MCF 10A (cell line): ENCODE measurements at regions not wholly inside any gene's neighbourhood (a gene's known extent, or its start where the extent isn't known, plus 50 kb on each side); places are given as distances from the start of the nearest gene placed in this dataset.

Source experiments
- BruUV-seq: library from RNA; stranded (reverse); fragments of 400-500 nt; replicated peaks from 2 replicates; lab custom pipeline; 2021; lab: Mats Ljungman, UMichigan
- CTCF ChIA-PET: fragments of 300-600 bp; sonication (Branson Sonifier 250); formaldehyde crosslinking; extraction: SDS; loops from one replicate; lab custom pipeline; 2021; ENCODE audit warnings: antibody characterized with exemption, inconsistent platforms; lab: Yijun Ruan, JAX
- POLR2A ChIA-PET: fragments of 300-600, 350-650 bp; sonication (Branson Sonifier 250); formaldehyde crosslinking; extraction: SDS; loops from one replicate; lab custom pipeline; 2020; ENCODE audit warnings: antibody characterized with exemption, inconsistent platforms; lab: Yijun Ruan, JAX
- DNase-seq: peaks from one replicate; pipeline ENCODE4 v3.0.0-alpha.2; 2018; ENCODE audit not compliant: unreplicated experiment
- H3K27ac Mint-ChIP-seq: one replicate; pipeline ENCODE4 v1.8.0; 2022; ENCODE audit warnings: mild to moderate bottlenecking, low read depth, mixed read lengths; ENCODE audit not compliant: unreplicated experiment
- H3K27me3 Mint-ChIP-seq: one replicate; pipeline ENCODE4 v1.8.0; 2022; ENCODE audit warnings: mixed read lengths; ENCODE audit not compliant: insufficient read depth, unreplicated experiment
- H3K36me3 Mint-ChIP-seq: one replicate; pipeline ENCODE4 v1.8.0; 2022; ENCODE audit warnings: mild to moderate bottlenecking, moderate library complexity, mixed read lengths; ENCODE audit not compliant: insufficient read depth, unreplicated experiment
- H3K4me1 Mint-ChIP-seq: one replicate; pipeline ENCODE4 v1.8.0; 2022; ENCODE audit warnings: mixed read lengths; ENCODE audit not compliant: insufficient read depth, unreplicated experiment
- H3K4me3 Mint-ChIP-seq: one replicate; pipeline ENCODE4 v1.8.0; 2022; ENCODE audit warnings: mild to moderate bottlenecking, moderate library complexity, mixed read lengths; ENCODE audit not compliant: unreplicated experiment
- H3K9me3 Mint-ChIP-seq: one replicate; pipeline ENCODE4 v1.8.0; 2022; ENCODE audit warnings: mixed read lengths; ENCODE audit not compliant: unreplicated experiment
- intact Hi-C: fragments of 100-400 bp; cut with micrococcal nuclease; formaldehyde crosslinking; loops from 2 replicates; pipeline ENCODE4 v1.14.1; 2022
- TF ChIP-seq, protein P1 (sequence below): fragments of 200-600 bp; IDR thresholded peaks from one replicate; pipeline ENCODE4 v1.8.0; 2022; ENCODE audit warnings: antibody characterized with exemption, mild to moderate bottlenecking; ENCODE audit not compliant: unreplicated experiment

DNA sequence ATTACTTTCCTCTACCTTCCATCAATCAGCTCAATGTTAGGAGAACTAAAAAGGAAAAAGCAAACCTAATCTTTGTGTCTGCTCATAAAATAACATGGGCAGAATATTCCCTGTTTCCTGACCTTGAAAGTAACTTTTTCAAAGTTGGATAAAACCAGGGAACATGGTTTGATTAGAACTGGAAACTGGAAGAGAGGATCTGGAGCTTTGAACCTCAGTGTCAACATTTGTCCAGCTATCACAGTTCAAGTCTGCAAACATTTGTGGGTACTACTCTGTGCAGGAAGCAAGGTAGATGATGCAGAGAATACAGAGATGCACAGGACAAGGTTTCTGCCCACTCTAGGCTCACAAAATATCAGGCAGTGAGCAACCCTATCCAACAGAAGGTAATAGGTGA, 86.4 kb upstream of the TAB3 start:
- Mint-ChIP-seq H3K27ac (no peak overlapping the region), H3K4me3 (no peak overlapping the region), H3K27me3 (peaks cover 35% of the 10 kb centered on the region), H3K9me3 (no peaks in the 10 kb centered on the region), H3K4me1 (peaks cover 6% of the 10 kb centered on the region), H3K36me3 (no peaks in the 10 kb centered on the region)
- CTCF ChIA-PET: interaction anchor here (0.6 to 1.6 kb wide), 4 partner anchors 24 to 62 kb away, joined by 3 to 4 read pairs (median 3); no protein-coding TSS in a partner anchor
- intact Hi-C loops: no loop called here
- POLR2A ChIA-PET: no interaction called here
- BruUV-seq: no TSS peak
- TF ChIP-seq, protein P1, sequence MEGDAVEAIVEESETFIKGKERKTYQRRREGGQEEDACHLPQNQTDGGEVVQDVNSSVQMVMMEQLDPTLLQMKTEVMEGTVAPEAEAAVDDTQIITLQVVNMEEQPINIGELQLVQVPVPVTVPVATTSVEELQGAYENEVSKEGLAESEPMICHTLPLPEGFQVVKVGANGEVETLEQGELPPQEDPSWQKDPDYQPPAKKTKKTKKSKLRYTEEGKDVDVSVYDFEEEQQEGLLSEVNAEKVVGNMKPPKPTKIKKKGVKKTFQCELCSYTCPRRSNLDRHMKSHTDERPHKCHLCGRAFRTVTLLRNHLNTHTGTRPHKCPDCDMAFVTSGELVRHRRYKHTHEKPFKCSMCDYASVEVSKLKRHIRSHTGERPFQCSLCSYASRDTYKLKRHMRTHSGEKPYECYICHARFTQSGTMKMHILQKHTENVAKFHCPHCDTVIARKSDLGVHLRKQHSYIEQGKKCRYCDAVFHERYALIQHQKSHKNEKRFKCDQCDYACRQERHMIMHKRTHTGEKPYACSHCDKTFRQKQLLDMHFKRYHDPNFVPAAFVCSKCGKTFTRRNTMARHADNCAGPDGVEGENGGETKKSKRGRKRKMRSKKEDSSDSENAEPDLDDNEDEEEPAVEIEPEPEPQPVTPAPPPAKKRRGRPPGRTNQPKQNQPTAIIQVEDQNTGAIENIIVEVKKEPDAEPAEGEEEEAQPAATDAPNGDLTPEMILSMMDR: no peak
- DNase-seq: no peak

DNA sequence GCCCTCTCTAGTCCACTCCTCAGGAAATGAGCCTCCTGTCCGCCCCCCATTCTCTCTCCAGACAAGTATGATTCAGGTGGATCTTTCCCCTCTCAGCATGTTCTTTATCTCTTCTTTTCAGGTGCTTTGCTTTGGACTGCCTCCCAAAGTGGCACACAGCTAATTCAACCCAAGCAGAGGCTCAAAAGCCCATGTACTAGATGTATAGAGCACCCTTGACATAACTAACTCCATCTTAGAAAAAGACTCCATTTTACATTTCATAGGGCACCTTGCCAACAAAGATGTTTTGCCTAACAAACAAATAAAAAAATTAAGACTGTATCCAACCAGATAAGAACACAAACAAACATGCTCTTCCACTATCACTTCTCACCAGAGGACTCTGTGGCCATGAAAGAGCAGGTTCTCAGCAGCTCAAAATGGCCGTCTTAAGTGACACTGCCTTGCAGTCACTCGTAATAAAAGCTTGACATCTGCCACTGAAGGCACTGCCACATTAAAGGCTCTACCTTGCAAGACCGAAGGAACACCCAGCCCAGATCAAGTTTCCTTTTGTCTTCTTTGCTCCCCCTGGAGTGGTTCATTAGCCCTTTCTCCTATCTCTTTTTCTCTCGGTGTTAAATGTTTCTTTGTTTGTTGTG, 84.9 kb upstream of the TAB3 start:
- ChIA-PET POLR2A (interaction anchor here (0.7 kb wide), 1 partner anchor 57 kb away, joined by 3 read pairs; no protein-coding TSS in a partner anchor), CTCF (interaction anchor here (1.2 to 2.5 kb wide), 2 partner anchors 9 to 63 kb away, joined by 4 to 7 read pairs; no protein-coding TSS in a partner anchor)
- H3K27ac Mint-ChIP-seq: no peak overlapping the region
- DNase-seq: no peak
- no TSS peak for BruUV-seq
- H3K4me3 Mint-ChIP-seq: no peak overlapping the region
- TF ChIP-seq, protein P1: no peak
- peaks cover 6% of the 10 kb centered on the region for H3K4me1 Mint-ChIP-seq
- intact Hi-C loops: no loop called here
- no peaks in the 10 kb centered on the region for H3K9me3 Mint-ChIP-seq
- H3K36me3 Mint-ChIP-seq: no peaks in the 10 kb centered on the region
- H3K27me3 Mint-ChIP-seq: peaks cover 33% of the 10 kb centered on the region

DNA sequence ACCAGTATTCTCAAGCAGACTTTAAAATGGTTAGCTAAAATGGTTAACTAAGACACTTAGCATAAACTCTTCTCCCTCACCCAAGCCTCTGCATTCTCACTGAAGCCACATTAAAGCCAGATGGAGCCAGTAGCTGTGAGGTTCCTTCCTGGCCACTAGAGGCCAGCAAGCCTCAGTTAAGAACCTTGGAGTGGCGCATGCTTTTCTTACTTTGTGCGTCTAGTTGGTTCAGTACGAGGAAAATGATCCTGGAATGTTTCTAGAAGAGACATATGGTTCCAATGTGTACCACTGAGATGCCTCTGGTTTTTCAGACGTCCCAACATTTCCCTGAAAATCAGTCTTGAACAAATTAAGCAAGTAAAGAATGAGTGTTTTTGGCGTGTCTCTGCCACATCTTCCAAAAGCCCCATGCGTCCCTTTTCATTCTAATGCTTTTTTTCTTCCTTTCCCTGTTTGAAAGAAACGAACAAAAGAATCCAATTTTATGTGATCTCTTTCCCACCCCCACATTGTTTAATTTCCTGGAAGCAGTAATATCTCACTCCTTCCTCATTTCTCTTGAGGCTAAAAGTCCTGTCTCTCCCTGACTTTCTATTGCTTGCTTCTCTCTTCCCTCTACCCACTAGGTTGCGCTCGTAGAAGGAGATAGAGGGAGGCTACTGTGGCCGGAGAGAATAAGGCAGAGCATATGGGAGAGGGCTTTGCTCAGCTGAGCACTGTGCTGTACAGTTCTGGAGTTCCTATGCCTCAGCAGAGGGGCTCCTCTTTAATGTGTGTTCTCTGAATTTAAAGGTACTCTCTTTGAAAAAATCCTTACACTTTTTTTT, 82.9 kb upstream of the TAB3 start:
- peak overlapping the region; percentile 59 for H3K4me3 Mint-ChIP-seq
- intact Hi-C loops: no loop called here
- TF ChIP-seq, protein P1: peak; percentile 46
- no peaks in the 10 kb centered on the region for H3K9me3 Mint-ChIP-seq
- no peaks in the 10 kb centered on the region for H3K36me3 Mint-ChIP-seq
- BruUV-seq: no TSS peak
- ChIA-PET POLR2A (interaction anchor here (0.9 kb wide), 1 partner anchor 13 kb away, joined by 3 read pairs; no protein-coding TSS in a partner anchor), CTCF (interaction anchor here (0.6 to 1.4 kb wide), 17 partner anchors 9 to 346 kb away, joined by 3 to 11 read pairs (median 3); no protein-coding TSS in a partner anchor)
- peaks cover 17% of the 10 kb centered on the region for H3K27me3 Mint-ChIP-seq
- peaks cover 6% of the 10 kb centered on the region for H3K4me1 Mint-ChIP-seq
- peak; percentile 46 for DNase-seq
- H3K27ac Mint-ChIP-seq: no peak overlapping the region

- intact Hi-C loops: no loop called here
- TF ChIP-seq, protein P1: no peak
- no TSS peak for BruUV-seq
- ChIA-PET CTCF (interaction anchor here (0.6 to 0.7 kb wide), 3 partner anchors 39 to 405 kb away, joined by 3 read pairs; no protein-coding TSS in a partner anchor), POLR2A (no interaction called here)
- Mint-ChIP-seq H3K4me3 (no peak overlapping the region), H3K4me1 (peaks cover 6% of the 10 kb centered on the region), H3K27me3 (no peaks in the 10 kb centered on the region), H3K36me3 (no peaks in the 10 kb centered on the region), H3K27ac (no peak overlapping the region), H3K9me3 (no peaks in the 10 kb centered on the region)
- no peak for DNase-seq
These were observed 78.5 kb upstream of the TAB3 start for GRCh38 chrX:30967516-30967915.
